ENCODE measurements at regions not wholly inside any gene's neighbourhood (a gene's known extent, or its start where the extent isn't known, plus 50 kb on each side); places are given as distances from the start of the nearest gene placed in this dataset.

DNA sequence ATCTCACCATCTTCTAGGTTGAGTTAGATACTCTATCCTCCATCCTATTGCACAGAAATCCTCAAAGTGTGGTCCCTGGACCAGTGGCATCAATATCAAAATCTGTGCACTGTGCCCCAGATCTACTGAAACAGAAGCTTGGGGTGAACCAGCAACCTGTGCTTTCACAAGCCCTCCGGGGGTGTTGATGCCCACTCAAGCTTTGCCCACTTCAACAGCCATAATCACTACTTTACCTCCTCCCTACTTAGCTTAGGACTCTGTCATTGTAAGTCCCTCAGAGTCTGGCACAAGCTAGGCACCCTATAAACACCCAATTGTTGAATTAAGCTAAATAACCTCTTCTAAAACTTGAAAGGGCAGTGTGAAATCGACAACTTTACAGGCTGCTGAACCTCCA, 144.2 kb upstream of the SOD1 start:
- no peak overlapping the region for H3T11ph ChIP-seq (ENCODE audit: low read length)
- no peaks in the 10 kb centered on the region for H3K79me2 ChIP-seq (ENCODE audit: insufficient read depth, low read length)
- no peak overlapping the region for H3K4ac ChIP-seq (ENCODE audit: low read depth, low read length)
- no peak overlapping the region for H3K18ac ChIP-seq (ENCODE audit: insufficient read length, low read depth, low read length)
- WGBS (ENCODE audit: extremely low coverage, insufficient read length, low lambda C conversion rate): no CpG with 5 or more reads among the region's 2 CpGs
- Mint-ChIP-seq H3K4me3 (peak overlapping the region in 1 of 2 experiments; percentile 26; a peak in 1 of 5 replicates), H3K27me3 (ENCODE audit: low read depth) (no peaks in the 10 kb centered on the region), H3K36me3 (ENCODE audit: insufficient read depth in 1 of 3, low read depth in 3 of 3) (no peaks in the 10 kb centered on the region), H3K27ac (peak overlapping the region in 2 of 3 experiments; percentile 11 to 34; a peak in 1 of 7 replicates), H3K4me1 (peaks cover 22 to 23% of the 10 kb centered on the region in 2 experiments), H3K9me3 (no peaks in the 10 kb centered on the region)
- H2BK5ac ChIP-seq (ENCODE audit: insufficient read length, low read length): no peak overlapping the region
- no peaks in the 10 kb centered on the region for H3K27me3 ChIP-seq (ENCODE audit: insufficient read depth, low read length)
- DNase-seq: no peak
- H2BK15ac ChIP-seq (ENCODE audit: low read depth, low read length): no peak overlapping the region
- no peak overlapping the region for H3K56ac ChIP-seq (ENCODE audit: insufficient read length, low read depth, low read length)
- no peaks in the 10 kb centered on the region for H3K23me2 ChIP-seq (ENCODE audit: insufficient read length, low read depth, low read length, poor library complexity, severe bottlenecking)
- no peak overlapping the region for H3K9ac ChIP-seq (ENCODE audit: extremely low read depth, insufficient read length, low read length)
- H2BK20ac ChIP-seq (ENCODE audit: low read depth, low read length, poor library complexity, severe bottlenecking): no peak overlapping the region
- no peak overlapping the region for H3K14ac ChIP-seq (ENCODE audit: insufficient read depth, low read length)
- TF ChIP-seq, protein P1, sequence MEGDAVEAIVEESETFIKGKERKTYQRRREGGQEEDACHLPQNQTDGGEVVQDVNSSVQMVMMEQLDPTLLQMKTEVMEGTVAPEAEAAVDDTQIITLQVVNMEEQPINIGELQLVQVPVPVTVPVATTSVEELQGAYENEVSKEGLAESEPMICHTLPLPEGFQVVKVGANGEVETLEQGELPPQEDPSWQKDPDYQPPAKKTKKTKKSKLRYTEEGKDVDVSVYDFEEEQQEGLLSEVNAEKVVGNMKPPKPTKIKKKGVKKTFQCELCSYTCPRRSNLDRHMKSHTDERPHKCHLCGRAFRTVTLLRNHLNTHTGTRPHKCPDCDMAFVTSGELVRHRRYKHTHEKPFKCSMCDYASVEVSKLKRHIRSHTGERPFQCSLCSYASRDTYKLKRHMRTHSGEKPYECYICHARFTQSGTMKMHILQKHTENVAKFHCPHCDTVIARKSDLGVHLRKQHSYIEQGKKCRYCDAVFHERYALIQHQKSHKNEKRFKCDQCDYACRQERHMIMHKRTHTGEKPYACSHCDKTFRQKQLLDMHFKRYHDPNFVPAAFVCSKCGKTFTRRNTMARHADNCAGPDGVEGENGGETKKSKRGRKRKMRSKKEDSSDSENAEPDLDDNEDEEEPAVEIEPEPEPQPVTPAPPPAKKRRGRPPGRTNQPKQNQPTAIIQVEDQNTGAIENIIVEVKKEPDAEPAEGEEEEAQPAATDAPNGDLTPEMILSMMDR (conservative IDR thresholded peaks at IDR 0.05): no peak
- 0 out of 2 replicates have a peak, but pooled peaks cover 6% of the 10 kb centered on the region for H3K4me1 ChIP-seq (ENCODE audit: insufficient read depth, low read length)
- H2AFZ ChIP-seq (ENCODE audit: low read length): no peak overlapping the region
- no peaks in the 10 kb centered on the region for H4K20me1 ChIP-seq (ENCODE audit: control insufficient read depth, insufficient read depth, insufficient read length)
- no peak overlapping the region for H4K91ac ChIP-seq (ENCODE audit: insufficient read length, low read depth, low read length)
- no peak overlapping the region for H4K5ac ChIP-seq (ENCODE audit: insufficient read length, low read depth, low read length)
- H2AK5ac ChIP-seq (ENCODE audit: insufficient read length, low read length): no peak overlapping the region
- H4K8ac ChIP-seq (replicated peaks; ENCODE audit: insufficient read length, low read depth, low read length): no peak overlapping the region
- no peak overlapping the region for H3K23ac ChIP-seq (ENCODE audit: insufficient read length, low read depth, low read length)
- H3K4me2 ChIP-seq (ENCODE audit: insufficient read depth, insufficient read length, low read length): no peak overlapping the region
- H2BK12ac ChIP-seq (ENCODE audit: insufficient read length, low read depth, low read length): no peak overlapping the region
- H3K79me1 ChIP-seq (ENCODE audit: insufficient read depth, low read depth, low read length, poor library complexity, severe bottlenecking): no peaks in the 10 kb centered on the region
- H3K9me3 ChIP-seq (ENCODE audit: control insufficient read depth, low read depth, low read length): no peaks in the 10 kb centered on the region
- no peak overlapping the region for H2BK120ac ChIP-seq (ENCODE audit: low read depth, low read length, poor library complexity, severe bottlenecking)
- no peak overlapping the region for H3K27ac ChIP-seq (ENCODE audit: insufficient read length, low read depth, low read length)
